ENCODE measurements at regions not wholly inside any gene's neighbourhood (a gene's known extent, or its start where the extent isn't known, plus 50 kb on each side); places are given as distances from the start of the nearest gene placed in this dataset.

DNA sequence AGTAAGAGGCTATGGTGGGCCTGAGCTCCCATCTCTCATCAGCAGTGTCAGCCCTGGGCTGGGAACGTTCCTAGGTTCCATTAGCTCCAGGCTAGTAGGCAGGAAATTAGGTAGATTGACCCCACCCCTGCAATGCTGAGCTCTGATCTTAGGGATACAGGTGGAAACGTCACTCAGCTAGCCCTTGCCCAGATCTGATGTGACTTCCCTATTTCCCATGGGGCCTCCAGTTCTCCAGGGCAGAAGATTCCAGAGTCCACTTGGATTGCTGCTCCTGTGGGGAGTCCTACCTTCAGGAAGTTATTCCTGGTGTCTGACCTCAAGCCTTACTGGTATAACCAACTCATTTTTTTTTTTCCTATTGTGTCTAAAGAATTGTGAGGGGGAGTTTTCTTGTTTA, 81.1 kb downstream of the EFNB1 start:
- TF ChIP-seq ZNF384 (IDR thresholded peaks at IDR 0.05; ENCODE audit: borderline replicate concordance, low read depth, low read length) (no peak), ZNF622 (IDR thresholded peaks at IDR 0.05) (no peak), CBX5 (IDR thresholded peaks at IDR 0.05; ENCODE audit: low read depth) (no peak), CEBPB (IDR thresholded peaks at IDR 0.05; ENCODE audit: borderline replicate concordance in 1 of 2, low read depth in 2 of 2, low read length in 2 of 2) (no peak), NR2F1 (conservative IDR thresholded peaks at IDR 0.05) (no peak)
- TF ChIP-seq, protein P1, sequence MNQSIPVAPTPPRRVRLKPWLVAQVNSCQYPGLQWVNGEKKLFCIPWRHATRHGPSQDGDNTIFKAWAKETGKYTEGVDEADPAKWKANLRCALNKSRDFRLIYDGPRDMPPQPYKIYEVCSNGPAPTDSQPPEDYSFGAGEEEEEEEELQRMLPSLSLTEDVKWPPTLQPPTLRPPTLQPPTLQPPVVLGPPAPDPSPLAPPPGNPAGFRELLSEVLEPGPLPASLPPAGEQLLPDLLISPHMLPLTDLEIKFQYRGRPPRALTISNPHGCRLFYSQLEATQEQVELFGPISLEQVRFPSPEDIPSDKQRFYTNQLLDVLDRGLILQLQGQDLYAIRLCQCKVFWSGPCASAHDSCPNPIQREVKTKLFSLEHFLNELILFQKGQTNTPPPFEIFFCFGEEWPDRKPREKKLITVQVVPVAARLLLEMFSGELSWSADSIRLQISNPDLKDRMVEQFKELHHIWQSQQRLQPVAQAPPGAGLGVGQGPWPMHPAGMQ (IDR thresholded peaks at IDR 0.05; ENCODE audit: borderline replicate concordance), result no peak
- no peaks in the 10 kb centered on the region for H3K79me2 ChIP-seq (ENCODE audit: control insufficient read depth, insufficient read depth, low read length)
- 4% methylated on average over 2 of the region's 2 CpGs for WGBS (ENCODE audit: insufficient coverage, insufficient replicate concordance, low lambda C conversion rate, missing lambda C conversion rate)
- no peaks in the 10 kb centered on the region for H3K36me3 ChIP-seq (ENCODE audit: control insufficient read depth in 2 of 2, insufficient read depth in 2 of 2, low read length in 1 of 2)
- no peak overlapping the region for H2AFZ ChIP-seq (ENCODE audit: control insufficient read depth, low read depth, low read length)
- H3K4me3 ChIP-seq, result no peak overlapping the region
- RAD21 ChIA-PET (ENCODE audit: unreplicated experiment), result no interaction called here
- DNase-seq (ENCODE audit: low read depth, low spot score), result no peak
- no peak for ATAC-seq
- intact Hi-C loops (cut with micrococcal nuclease; ENCODE audit: unreplicated experiment), result no loop called here
- no TSS peak for BruUV-seq (replicated peaks)
- FAIRE-seq, result no peak
- no peaks in the 10 kb centered on the region for H3K4me1 ChIP-seq (ENCODE audit: control insufficient read depth, insufficient read depth, low read length)
- no peaks in the 10 kb centered on the region; a peak in 1 of 4 replicates for H3K27me3 ChIP-seq (replicated peaks in 1 of 2; ENCODE audit: control insufficient read depth in 2 of 2, insufficient read depth in 2 of 2, low read length in 1 of 2)
- H4K20me1 ChIP-seq (ENCODE audit: control insufficient read depth, insufficient read depth), result no peaks in the 10 kb centered on the region
- no peak overlapping the region for H3K27ac ChIP-seq (ENCODE audit: control insufficient read depth, insufficient read depth)
- no peak overlapping the region for H3K4me2 ChIP-seq (ENCODE audit: control insufficient read depth, insufficient read depth)
- POLR2A ChIA-PET, result no interaction called here
- H3K9ac ChIP-seq (ENCODE audit: control insufficient read depth, insufficient read depth, low read length), result no peak overlapping the region
- CTCF ChIA-PET, result no interaction called here
- SMC1A ChIA-PET (ENCODE audit: uncharacterized antibody, unreplicated experiment), result no interaction called here
- H3K9me3 ChIP-seq (replicated peaks; ENCODE audit: control insufficient read depth, insufficient read depth, low read length), result no peaks in the 10 kb centered on the region
- in situ Hi-C loops (cut with MboI), result no loop called here

DNA sequence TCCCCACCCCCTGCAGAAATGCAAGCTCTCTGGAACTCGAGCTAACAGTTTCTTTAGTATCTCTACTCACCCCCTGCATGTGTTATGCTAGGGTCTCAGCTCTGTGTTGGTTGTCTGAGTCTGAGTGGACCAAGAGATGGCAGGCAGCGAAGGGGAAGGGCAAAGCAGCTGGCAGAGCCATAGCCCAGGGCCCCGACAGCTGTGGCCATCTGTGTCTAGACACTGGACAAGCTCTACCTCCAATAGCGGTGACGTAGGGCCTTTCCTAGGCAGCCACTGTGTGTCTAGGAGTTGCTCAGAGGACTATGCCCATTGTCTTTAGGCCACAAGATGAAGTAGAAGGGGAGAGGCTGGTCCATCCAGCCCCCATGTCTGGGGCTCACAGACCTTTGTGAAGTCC, 79.2 kb downstream of the EFNB1 start:
- no peak for DNase-seq (ENCODE audit: low read depth, low spot score)
- H3K9me3 ChIP-seq (replicated peaks; ENCODE audit: control insufficient read depth, insufficient read depth, low read length), result no peaks in the 10 kb centered on the region
- ChIA-PET RAD21 (ENCODE audit: unreplicated experiment) (no interaction called here), SMC1A (ENCODE audit: uncharacterized antibody, unreplicated experiment) (no interaction called here), POLR2A (no interaction called here), CTCF (no interaction called here)
- no peak overlapping the region for H2AFZ ChIP-seq (ENCODE audit: control insufficient read depth, low read depth, low read length)
- WGBS (ENCODE audit: insufficient coverage, insufficient replicate concordance, low lambda C conversion rate, missing lambda C conversion rate), result 4% methylated on average over 5 of the region's 5 CpGs
- no peaks in the 10 kb centered on the region for H4K20me1 ChIP-seq (ENCODE audit: control insufficient read depth, insufficient read depth)
- no peak for FAIRE-seq
- no peak overlapping the region for H3K4me3 ChIP-seq
- intact Hi-C loops (cut with micrococcal nuclease; ENCODE audit: unreplicated experiment) (no loop called here), in situ Hi-C loops (cut with MboI) (no loop called here)
- no peaks in the 10 kb centered on the region for H3K4me1 ChIP-seq (ENCODE audit: control insufficient read depth, insufficient read depth, low read length)
- ATAC-seq, result no peak
- H3K27ac ChIP-seq (ENCODE audit: control insufficient read depth, insufficient read depth), result no peak overlapping the region
- H3K79me2 ChIP-seq (ENCODE audit: control insufficient read depth, insufficient read depth, low read length), result no peaks in the 10 kb centered on the region
- no peak overlapping the region for H3K9ac ChIP-seq (ENCODE audit: control insufficient read depth, insufficient read depth, low read length)
- no peaks in the 10 kb centered on the region for H3K36me3 ChIP-seq (ENCODE audit: control insufficient read depth in 2 of 2, insufficient read depth in 2 of 2, low read length in 1 of 2)
- no peak overlapping the region for H3K4me2 ChIP-seq (ENCODE audit: control insufficient read depth, insufficient read depth)
- TF ChIP-seq SREBF2 (IDR thresholded peaks at IDR 0.05; ENCODE audit: low read length) (no peak), CBX3 (IDR thresholded peaks at IDR 0.05; ENCODE audit: borderline replicate concordance, low read depth) (no peak), ESRRA (IDR thresholded peaks at IDR 0.05; ENCODE audit: low read length) (no peak), TCF7 (IDR thresholded peaks at IDR 0.05; ENCODE audit: borderline replicate concordance) (no peak), TARDBP (IDR thresholded peaks at IDR 0.05; ENCODE audit: borderline replicate concordance) (no peak), ZNF217 (IDR thresholded peaks at IDR 0.05) (no peak), BHLHE40 (IDR thresholded peaks at IDR 0.05; ENCODE audit: borderline replicate concordance in 1 of 2, low read depth in 2 of 2, low read length in 1 of 2) (no peak), NFXL1 (IDR thresholded peaks at IDR 0.05; ENCODE audit: borderline replicate concordance) (no peak)
- no TSS peak for BruUV-seq (replicated peaks)
- no peaks in the 10 kb centered on the region; a peak in 1 of 4 replicates for H3K27me3 ChIP-seq (replicated peaks in 1 of 2; ENCODE audit: control insufficient read depth in 2 of 2, insufficient read depth in 2 of 2, low read length in 1 of 2)

Data from GM12878 (cell line).